ENCODE measurements at regions not wholly inside any gene's neighbourhood (a gene's known extent, or its start where the extent isn't known, plus 50 kb on each side); places are given as distances from the start of the nearest gene placed in this dataset.

DNA sequence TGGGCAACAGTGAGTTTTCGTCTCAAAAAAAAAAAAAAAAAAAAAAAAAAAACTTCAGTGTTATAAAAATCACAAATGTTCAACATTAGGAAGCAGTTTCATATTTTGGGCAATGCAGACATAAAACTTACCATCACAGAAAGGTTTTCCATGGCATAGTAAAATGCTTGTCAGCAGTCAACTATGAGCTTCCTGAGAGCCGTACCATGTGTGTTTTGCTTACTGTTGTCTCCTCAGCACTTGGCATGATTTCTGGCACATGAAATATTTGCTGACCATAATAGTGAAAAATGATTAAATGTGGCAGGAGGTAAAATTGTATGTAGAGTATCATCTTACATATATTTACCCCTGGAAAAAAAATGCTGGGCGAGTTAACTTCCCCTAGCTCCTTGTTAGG is 237.5 kb upstream of the SLC35B3 start:
- DNase-seq (ENCODE audit: low read depth) = no peak

- no peak for DNase-seq (ENCODE audit: low read depth)
These were observed 235.4 kb upstream of the SLC35B3 start for GRCh38 chr6:8670792-8671191.

- DNase-seq (ENCODE audit: low read depth) = no peak
These were observed 229.4 kb upstream of the SLC35B3 start for GRCh38 chr6:8664700-8665099.

DNA sequence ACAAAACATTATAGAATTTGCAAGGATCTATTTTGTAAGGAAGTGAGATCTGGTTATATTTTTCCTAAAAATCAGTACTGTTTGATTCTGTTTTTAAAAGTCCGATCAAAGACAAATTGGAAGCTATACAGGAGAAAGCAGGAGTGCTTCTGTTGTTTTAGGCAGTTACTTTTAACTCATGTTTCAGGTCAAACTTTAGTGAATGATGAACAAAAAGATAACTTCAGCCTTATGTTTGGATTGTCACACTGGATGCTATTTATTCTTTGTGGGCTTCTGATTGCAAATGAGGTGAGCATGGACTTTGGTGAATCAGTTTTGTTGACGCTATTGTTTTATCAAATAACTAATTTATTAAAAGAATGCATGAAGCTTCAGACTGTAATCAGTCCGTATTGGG is 228.7 kb upstream of the SLC35B3 start:
- no peak for DNase-seq (ENCODE audit: low read depth)

DNA sequence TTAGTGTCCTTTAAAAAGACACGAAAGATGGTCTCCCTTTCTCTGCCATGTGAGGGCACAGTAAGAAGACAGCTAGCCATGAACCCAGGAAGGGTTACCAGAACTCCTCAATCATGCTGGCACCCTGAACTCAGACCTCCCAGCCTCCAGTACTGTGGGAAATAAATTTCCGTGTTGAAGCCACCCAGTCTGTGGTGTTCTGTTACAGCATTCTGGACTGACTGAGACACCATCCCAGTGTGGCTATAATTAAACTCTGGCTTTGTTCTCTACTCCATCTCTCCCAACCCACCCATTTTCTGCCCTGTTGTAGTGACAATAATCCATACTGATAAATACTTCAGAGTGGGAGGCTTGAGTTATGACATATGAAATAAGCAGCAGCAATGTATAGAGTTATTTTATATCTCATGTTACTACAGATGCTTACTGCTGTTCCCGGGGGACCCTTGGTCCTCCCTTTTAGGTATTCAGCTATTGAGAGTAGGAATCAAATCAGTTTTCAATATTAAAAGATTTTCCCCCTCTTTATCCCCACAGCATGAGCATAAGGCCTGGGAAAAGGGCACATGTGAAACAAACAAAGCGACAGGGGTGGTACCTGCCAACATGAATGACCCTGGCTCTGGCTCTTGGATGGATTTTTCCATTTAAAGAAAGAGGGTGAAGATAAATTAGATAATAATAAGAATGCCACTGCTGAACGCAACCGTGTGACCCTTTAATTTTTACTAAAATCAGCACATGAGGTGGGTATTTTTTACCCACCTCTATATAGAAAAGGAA is 224.3 kb upstream of the SLC35B3 start:
- DNase-seq (ENCODE audit: low read depth) = no peak

DNA sequence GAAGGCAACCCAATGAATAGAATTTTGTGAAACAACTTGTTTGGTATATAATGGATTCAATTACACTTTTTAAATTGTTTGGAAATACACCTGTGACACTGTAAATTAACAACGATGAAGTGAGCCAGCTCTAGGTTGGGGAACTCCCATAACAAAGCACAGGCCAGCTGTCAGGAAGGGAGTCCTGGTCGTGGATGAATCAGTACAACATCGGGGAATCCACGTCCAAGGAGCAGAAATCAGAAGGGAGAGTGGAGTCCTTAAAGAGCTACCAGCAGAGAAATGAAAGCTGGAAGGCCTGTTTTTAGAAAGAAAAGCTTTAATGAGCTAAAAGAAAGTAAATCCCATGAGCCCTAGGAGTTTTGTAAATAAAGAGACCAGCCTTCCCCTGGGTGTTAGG is 223.1 kb upstream of the SLC35B3 start:
- peak; percentile 13 for DNase-seq (ENCODE audit: low read depth)

GRCh38 chr6:8657522-8657921 is 222.2 kb upstream of the SLC35B3 start:
- DNase-seq (ENCODE audit: low read depth) = no peak

GRCh38 chr6:8655670-8656454 is 220.5 kb upstream of the SLC35B3 start:
- no peak for DNase-seq (ENCODE audit: low read depth)

DNA sequence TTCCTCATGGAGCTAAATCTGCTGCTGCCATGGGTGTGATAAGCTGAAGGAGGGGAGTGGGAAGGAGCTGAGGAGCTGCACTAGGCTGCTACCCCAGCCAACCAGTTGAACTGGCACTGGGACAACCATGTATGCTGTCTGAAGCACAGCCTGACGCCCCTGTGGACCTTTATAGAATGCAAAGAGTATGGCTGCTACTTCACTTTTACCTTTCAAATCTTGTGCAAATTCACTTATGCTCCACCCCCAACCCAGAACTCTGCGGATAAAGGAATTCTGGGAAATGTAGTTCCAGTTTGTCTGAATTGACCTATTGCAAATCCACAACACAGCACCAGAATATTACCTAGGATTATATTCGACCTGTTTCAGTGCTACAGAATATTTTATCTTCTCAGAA is 217.4 kb upstream of the SLC35B3 start:
- DNase-seq (ENCODE audit: low read depth) = no peak

- no peak for DNase-seq (ENCODE audit: low read depth)
These were observed 216.7 kb upstream of the SLC35B3 start for GRCh38 chr6:8651998-8652397.

- no peak for DNase-seq (ENCODE audit: low read depth)
These were observed 209.9 kb upstream of the SLC35B3 start for GRCh38 chr6:8645212-8645611.

- no peak for DNase-seq (ENCODE audit: low read depth)
These were observed 209.0 kb upstream of the SLC35B3 start for GRCh38 chr6:8644306-8644705.

GRCh38 chr6:8642854-8643253 is 207.5 kb upstream of the SLC35B3 start:
- DNase-seq (ENCODE audit: low read depth) = no peak

- DNase-seq (ENCODE audit: low read depth) = no peak
These were observed 206.8 kb upstream of the SLC35B3 start for GRCh38 chr6:8642131-8642530.

- DNase-seq (ENCODE audit: low read depth) = no peak
These were observed 204.7 kb upstream of the SLC35B3 start for GRCh38 chr6:8639928-8640649.

GRCh38 chr6:8637896-8638597 is 202.7 kb upstream of the SLC35B3 start:
- DNase-seq (ENCODE audit: low read depth) = no peak

GRCh38 chr6:8633762-8634161 is 198.4 kb upstream of the SLC35B3 start:
- DNase-seq (ENCODE audit: low read depth) = no peak

- no peak for DNase-seq (ENCODE audit: low read depth)
These were observed 193.4 kb upstream of the SLC35B3 start for GRCh38 chr6:8628736-8629135.

DNA sequence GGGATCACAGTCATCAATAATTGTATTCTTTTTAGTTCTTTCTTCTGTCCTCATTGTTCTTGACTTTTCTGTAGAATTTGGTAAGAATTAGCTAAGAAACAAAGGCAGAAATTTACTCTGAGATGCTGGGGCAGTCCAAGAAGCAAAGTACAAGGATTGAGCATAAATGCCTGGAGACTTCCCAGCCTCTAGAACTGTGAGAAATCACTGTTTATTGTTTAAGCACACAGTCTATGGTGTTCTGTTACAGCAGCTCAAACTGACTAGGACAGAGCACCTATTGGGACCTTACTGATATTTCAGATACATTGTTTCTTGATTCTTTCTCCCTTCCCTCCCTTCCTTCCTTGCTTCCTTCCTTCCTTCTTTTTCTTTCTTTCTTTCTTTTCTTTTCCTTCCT is 192.7 kb upstream of the SLC35B3 start:
- DNase-seq (ENCODE audit: low read depth) = peak; percentile 45

GRCh38 chr6:8627085-8627861 is 191.9 kb upstream of the SLC35B3 start:
- peak; percentile 86 for DNase-seq (ENCODE audit: low read depth)

GRCh38 chr6:8624665-8625064 is 189.3 kb upstream of the SLC35B3 start:
- DNase-seq (ENCODE audit: low read depth) = no peak

All from Daoy (cell line).